ENCODE measurements at regions not wholly inside any gene's neighbourhood (a gene's known extent, or its start where the extent isn't known, plus 50 kb on each side); places are given as distances from the start of the nearest gene placed in this dataset.

GRCh38 chr12:23221066-23221465 lies 596.1 kb downstream of the ETNK1 start:
- no peak for DNase-seq (ENCODE audit: low read depth)
- peak; percentile 33 for TF ChIP-seq CTCF (IDR thresholded peaks at IDR 0.05; ENCODE audit: insufficient read depth, low read depth, low read length)

GRCh38 chr12:23221926-23222325 lies 597.0 kb downstream of the ETNK1 start:
- DNase-seq (ENCODE audit: low read depth): no peak
- TF ChIP-seq CTCF (IDR thresholded peaks at IDR 0.05; ENCODE audit: insufficient read depth, low read depth, low read length): no peak
- no peak overlapping the region for H3K4me3 ChIP-seq (ENCODE audit: low read depth, low read length)

More at GRCh38 chr12:23221066-23221465, 596.1 kb downstream of the ETNK1 start:
- no peak overlapping the region for H3K4me3 ChIP-seq (ENCODE audit: low read depth, low read length)

- no peak for DNase-seq (ENCODE audit: low read depth)
- no peak overlapping the region for H3K4me3 ChIP-seq (ENCODE audit: low read depth, low read length)
- TF ChIP-seq CTCF (IDR thresholded peaks at IDR 0.05; ENCODE audit: insufficient read depth, low read depth, low read length): no peak
These were observed 597.8 kb downstream of the ETNK1 start for GRCh38 chr12:23222801-23223200.

- DNase-seq (ENCODE audit: low read depth): no peak
- TF ChIP-seq CTCF (IDR thresholded peaks at IDR 0.05; ENCODE audit: insufficient read depth, low read depth, low read length): no peak
- H3K4me3 ChIP-seq (ENCODE audit: low read depth, low read length): no peak overlapping the region
These were observed 603.1 kb downstream of the ETNK1 start for GRCh38 chr12:23228101-23228500.

GRCh38 chr12:23230899-23231298 lies 605.9 kb downstream of the ETNK1 start:
- TF ChIP-seq CTCF (IDR thresholded peaks at IDR 0.05; ENCODE audit: insufficient read depth, low read depth, low read length): no peak
- DNase-seq (ENCODE audit: low read depth): no peak
- no peak overlapping the region for H3K4me3 ChIP-seq (ENCODE audit: low read depth, low read length)

GRCh38 chr12:23236066-23236780 lies 611.3 kb downstream of the ETNK1 start:
- DNase-seq (ENCODE audit: low read depth): no peak
- no peak overlapping the region for H3K4me3 ChIP-seq (ENCODE audit: low read depth, low read length)
- no peak for TF ChIP-seq CTCF (IDR thresholded peaks at IDR 0.05; ENCODE audit: insufficient read depth, low read depth, low read length)

GRCh38 chr12:23236811-23237210 lies 611.8 kb downstream of the ETNK1 start:
- DNase-seq (ENCODE audit: low read depth): no peak

More at GRCh38 chr12:23236811-23237210, 611.8 kb downstream of the ETNK1 start:
- TF ChIP-seq CTCF (IDR thresholded peaks at IDR 0.05; ENCODE audit: insufficient read depth, low read depth, low read length): no peak
- no peak overlapping the region for H3K4me3 ChIP-seq (ENCODE audit: low read depth, low read length)

All from fibroblast of villous mesenchyme (primary cell).